Ovary (tissue), 3 donors: ENCODE measurements at regions not wholly inside any gene's neighbourhood (a gene's known extent, or its start where the extent isn't known, plus 50 kb on each side); places are given as distances from the start of the nearest gene placed in this dataset.

ENCODE experiments used
- POLR2A ChIP-seq: fragments of 450-650 bp; IDR thresholded peaks from one replicate; pipeline ENCODE4 v1.6.1; 2017; ENCODE audit warnings: antibody characterized with exemption, mild to moderate bottlenecking, moderate library complexity
- TF ChIP-seq, protein P1 (sequence below), 3 donors: fragments of 450-650 bp in 2 of 3; fragments of 200-600 bp in 1 of 3; IDR thresholded peaks; one replicate each; pipeline versions ENCODE4 v1.5.1 to v1.8.0; 2016 to 2022; ENCODE audit warnings: antibody characterized with exemption in 3 of 3, mild to moderate bottlenecking in 1 of 3
- donor health status: DM: no; HTN: no; CAD: no.

DNA sequence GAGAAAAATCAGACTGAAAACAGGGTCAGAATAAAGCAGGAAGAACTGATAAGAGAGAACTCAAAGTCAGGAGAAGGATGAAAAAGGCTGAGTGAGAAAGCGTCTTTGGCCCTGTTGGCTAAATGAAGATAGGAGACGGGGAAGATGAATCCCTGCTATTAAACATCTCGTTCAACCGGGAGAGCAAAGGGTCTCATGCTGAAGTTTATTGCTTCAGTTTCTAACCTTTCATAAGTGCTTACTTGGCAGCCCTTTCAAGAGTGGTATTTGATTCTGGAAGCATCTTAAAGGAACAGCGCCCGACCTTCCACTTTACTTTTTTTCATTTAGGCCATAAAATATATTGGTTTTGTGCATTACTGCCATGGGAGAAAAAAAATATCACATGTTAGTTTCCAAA, 288.3 kb upstream of the RBFOX1 start:
- TF ChIP-seq, protein P1, sequence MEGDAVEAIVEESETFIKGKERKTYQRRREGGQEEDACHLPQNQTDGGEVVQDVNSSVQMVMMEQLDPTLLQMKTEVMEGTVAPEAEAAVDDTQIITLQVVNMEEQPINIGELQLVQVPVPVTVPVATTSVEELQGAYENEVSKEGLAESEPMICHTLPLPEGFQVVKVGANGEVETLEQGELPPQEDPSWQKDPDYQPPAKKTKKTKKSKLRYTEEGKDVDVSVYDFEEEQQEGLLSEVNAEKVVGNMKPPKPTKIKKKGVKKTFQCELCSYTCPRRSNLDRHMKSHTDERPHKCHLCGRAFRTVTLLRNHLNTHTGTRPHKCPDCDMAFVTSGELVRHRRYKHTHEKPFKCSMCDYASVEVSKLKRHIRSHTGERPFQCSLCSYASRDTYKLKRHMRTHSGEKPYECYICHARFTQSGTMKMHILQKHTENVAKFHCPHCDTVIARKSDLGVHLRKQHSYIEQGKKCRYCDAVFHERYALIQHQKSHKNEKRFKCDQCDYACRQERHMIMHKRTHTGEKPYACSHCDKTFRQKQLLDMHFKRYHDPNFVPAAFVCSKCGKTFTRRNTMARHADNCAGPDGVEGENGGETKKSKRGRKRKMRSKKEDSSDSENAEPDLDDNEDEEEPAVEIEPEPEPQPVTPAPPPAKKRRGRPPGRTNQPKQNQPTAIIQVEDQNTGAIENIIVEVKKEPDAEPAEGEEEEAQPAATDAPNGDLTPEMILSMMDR (IDR thresholded peaks at IDR 0.05): no peak
- no peak for TF ChIP-seq POLR2A
